ENCODE measurements at regions not wholly inside any gene's neighbourhood (a gene's known extent, or its start where the extent isn't known, plus 50 kb on each side); places are given as distances from the start of the nearest gene placed in this dataset.

DNA sequence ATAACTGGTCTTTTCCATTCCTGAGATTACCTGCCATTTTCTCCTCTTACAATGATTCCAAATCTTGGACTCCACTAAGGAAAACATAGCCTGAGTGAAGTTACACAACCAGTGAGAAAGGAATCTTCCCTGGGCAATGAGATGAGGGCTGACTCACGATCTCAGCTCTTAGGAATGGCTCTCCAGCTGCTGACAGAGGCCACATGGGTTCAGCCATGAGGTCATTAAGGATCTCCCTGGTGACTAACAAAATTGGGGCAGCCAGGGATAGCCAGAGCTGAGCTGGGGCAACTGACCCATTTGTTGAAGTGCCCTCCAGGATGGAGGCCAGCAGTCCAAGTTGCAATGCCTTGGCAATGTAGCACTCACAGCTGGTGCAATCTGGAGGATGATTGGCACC lies 78.7 kb upstream of the MKLN1 start (continued):
- TF ChIP-seq ZNF529 (tag by site-specific recombination; IDR thresholded peaks at IDR 0.05; ENCODE audit: insufficient replicate concordance), result no peak
- peak; percentile 61; the same call in 1 of the 2 replicates for TF ChIP-seq GLIS1 (tag by site-specific recombination; IDR thresholded peaks at IDR 0.05)
- peak; percentile 22; the same call in 1 of the 2 replicates for TF ChIP-seq GLIS2 (tag by site-specific recombination; IDR thresholded peaks at IDR 0.05)

DNA sequence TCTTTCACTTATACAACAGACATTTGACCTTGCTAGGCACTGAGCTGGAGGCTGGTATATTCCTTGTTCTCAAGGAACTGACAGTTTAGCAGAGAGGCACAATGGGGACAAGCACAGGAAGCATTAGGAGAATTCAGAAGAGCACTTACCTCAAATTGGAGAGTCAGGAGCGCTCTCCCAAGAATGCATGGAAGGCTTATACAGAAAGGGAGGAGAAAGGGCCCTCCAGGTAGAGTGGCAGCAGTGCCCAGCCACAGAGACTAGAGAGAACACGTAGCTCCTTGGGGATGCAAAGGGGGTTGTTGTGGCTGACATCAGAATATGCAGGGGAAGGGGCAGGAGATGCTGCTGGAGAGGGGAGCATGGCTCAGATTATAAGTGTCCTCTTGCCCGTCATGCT lies 78.2 kb upstream of the MKLN1 start:
- Histone ChIP-seq H3K27ac (ENCODE audit: extremely low read depth, low read depth, low read length) (no peak overlapping the region), H3K4me3 (ENCODE audit: low read depth, low read length) (no peak overlapping the region), H3K36me3 (ENCODE audit: control insufficient read depth in 2 of 2, insufficient read depth in 1 of 2, low read length in 2 of 2) (no peaks in the 10 kb centered on the region), H3K9me3 (ENCODE audit: control insufficient read depth, insufficient read depth, low read depth, low read length) (no peaks in the 10 kb centered on the region), H3K4me1 (ENCODE audit: control insufficient read depth, insufficient read depth, low read length) (no peaks in the 10 kb centered on the region)
- CTCF ChIA-PET, result interaction anchor here (1.0 kb wide), 1 partner anchor 63 kb away, joined by 3 read pairs; no protein-coding TSS in a partner anchor
- POLR2A ChIA-PET, result no interaction called here
- TF ChIP-seq EGR2 (tag by site-specific recombination; IDR thresholded peaks at IDR 0.05; ENCODE audit: low read depth) (no peak), ZSCAN23 (tag by site-specific recombination; IDR thresholded peaks at IDR 0.05) (no peak), ZBTB1 (tag by site-specific recombination; IDR thresholded peaks at IDR 0.05) (no peak), TCF7L2 (IDR thresholded peaks at IDR 0.05; ENCODE audit: borderline replicate concordance, low read depth, low read length) (no peak), ZNF341 (tag by site-specific recombination; IDR thresholded peaks at IDR 0.05; ENCODE audit: low read depth) (no peak), ZBTB17 (tag by site-specific recombination; IDR thresholded peaks at IDR 0.05) (no peak), GLIS2 (tag by site-specific recombination; IDR thresholded peaks at IDR 0.05) (no peak), ZNF707 (tag by site-specific recombination; IDR thresholded peaks at IDR 0.05) (no peak)

DNA sequence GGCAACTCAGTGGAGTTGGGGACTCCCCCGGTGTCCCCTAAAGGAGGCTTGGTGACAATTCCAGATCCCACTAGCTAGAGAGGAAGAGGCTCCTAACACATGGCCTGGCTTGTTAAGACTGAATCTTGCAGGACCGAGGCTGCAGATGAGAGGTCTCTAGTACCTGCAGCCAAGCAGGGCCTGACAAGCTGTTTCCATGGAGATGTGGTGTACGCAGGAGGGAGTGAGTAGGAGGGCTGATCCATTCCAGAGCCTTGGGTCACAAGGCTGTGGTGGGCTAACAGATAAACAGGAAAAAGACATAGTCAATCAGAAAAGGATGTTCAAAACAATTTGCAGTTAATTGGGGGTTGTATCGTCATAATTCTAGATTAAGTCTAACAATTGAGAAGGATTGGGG lies 77.3 kb upstream of the MKLN1 start:
- H3K36me3 ChIP-seq (ENCODE audit: control insufficient read depth in 2 of 2, insufficient read depth in 1 of 2, low read length in 2 of 2), result no peaks in the 10 kb centered on the region
- H3K9me3 ChIP-seq (ENCODE audit: control insufficient read depth, insufficient read depth, low read depth, low read length), result no peaks in the 10 kb centered on the region
- H3K4me3 ChIP-seq (ENCODE audit: low read depth, low read length), result no peak overlapping the region
- H3K27ac ChIP-seq (ENCODE audit: extremely low read depth, low read depth, low read length), result no peak overlapping the region
- CTCF ChIA-PET, result no interaction called here
- no peaks in the 10 kb centered on the region for H3K4me1 ChIP-seq (ENCODE audit: control insufficient read depth, insufficient read depth, low read length)
- TF ChIP-seq, protein P1, sequence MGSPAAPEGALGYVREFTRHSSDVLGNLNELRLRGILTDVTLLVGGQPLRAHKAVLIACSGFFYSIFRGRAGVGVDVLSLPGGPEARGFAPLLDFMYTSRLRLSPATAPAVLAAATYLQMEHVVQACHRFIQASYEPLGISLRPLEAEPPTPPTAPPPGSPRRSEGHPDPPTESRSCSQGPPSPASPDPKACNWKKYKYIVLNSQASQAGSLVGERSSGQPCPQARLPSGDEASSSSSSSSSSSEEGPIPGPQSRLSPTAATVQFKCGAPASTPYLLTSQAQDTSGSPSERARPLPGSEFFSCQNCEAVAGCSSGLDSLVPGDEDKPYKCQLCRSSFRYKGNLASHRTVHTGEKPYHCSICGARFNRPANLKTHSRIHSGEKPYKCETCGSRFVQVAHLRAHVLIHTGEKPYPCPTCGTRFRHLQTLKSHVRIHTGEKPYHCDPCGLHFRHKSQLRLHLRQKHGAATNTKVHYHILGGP (tag by site-specific recombination; IDR thresholded peaks at IDR 0.05), result no peak
- TF ChIP-seq, protein P2, sequence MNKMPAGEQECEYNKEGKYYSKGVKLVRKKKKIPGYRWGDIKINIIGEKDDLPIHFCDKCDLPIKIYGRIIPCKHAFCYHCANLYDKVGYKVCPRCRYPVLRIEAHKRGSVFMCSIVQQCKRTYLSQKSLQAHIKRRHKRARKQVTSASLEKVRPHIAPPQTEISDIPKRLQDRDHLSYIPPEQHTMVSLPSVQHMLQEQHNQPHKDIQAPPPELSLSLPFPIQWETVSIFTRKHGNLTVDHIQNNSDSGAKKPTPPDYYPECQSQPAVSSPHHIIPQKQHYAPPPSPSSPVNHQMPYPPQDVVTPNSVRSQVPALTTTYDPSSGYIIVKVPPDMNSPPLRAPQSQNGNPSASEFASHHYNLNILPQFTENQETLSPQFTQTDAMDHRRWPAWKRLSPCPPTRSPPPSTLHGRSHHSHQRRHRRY (tag by site-specific recombination; IDR thresholded peaks at IDR 0.05), result no peak
- TF ChIP-seq ZNF658 (tag by site-specific recombination; IDR thresholded peaks at IDR 0.05) (no peak), ZFHX2 (tag by site-specific recombination; conservative IDR thresholded peaks at IDR 0.05) (0 out of 2 replicates have a peak, but pooled peaks have one; percentile 8)
- POLR2A ChIA-PET, result no interaction called here

DNA sequence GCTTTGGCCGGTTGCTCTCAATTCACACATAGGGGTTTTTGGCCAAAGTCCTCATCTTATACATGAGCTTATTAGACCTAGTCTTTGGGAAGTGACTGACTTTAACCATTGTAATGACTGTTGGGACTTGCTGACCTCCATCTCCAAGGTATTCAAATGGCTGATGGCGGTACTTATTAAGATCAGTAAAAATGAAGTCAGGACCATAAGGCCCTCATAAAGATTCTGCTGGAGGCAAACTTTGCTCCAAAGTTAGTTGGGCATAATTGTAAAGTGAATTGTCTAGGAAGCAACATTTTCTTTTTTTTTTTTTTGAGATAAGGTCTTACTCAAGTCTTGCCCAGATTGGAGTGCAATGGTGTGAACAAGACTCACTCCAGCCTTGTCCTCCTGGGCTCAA lies 76.3 kb upstream of the MKLN1 start:
- Histone ChIP-seq H3K36me3 (ENCODE audit: control insufficient read depth in 2 of 2, insufficient read depth in 1 of 2, low read length in 2 of 2) (no peaks in the 10 kb centered on the region), H3K9me3 (ENCODE audit: control insufficient read depth, insufficient read depth, low read depth, low read length) (no peaks in the 10 kb centered on the region), H3K4me1 (ENCODE audit: control insufficient read depth, insufficient read depth, low read length) (no peaks in the 10 kb centered on the region), H3K4me3 (ENCODE audit: low read depth, low read length) (no peak overlapping the region), H3K27ac (ENCODE audit: extremely low read depth, low read depth, low read length) (no peak overlapping the region)
- ChIA-PET CTCF (no interaction called here), POLR2A (interaction anchor here (0.7 kb wide), 1 partner anchor 142 kb away, joined by 3 read pairs; no protein-coding TSS in a partner anchor)
- TF ChIP-seq, protein P3, sequence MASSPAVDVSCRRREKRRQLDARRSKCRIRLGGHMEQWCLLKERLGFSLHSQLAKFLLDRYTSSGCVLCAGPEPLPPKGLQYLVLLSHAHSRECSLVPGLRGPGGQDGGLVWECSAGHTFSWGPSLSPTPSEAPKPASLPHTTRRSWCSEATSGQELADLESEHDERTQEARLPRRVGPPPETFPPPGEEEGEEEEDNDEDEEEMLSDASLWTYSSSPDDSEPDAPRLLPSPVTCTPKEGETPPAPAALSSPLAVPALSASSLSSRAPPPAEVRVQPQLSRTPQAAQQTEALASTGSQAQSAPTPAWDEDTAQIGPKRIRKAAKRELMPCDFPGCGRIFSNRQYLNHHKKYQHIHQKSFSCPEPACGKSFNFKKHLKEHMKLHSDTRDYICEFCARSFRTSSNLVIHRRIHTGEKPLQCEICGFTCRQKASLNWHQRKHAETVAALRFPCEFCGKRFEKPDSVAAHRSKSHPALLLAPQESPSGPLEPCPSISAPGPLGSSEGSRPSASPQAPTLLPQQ (tag by site-specific recombination; IDR thresholded peaks at IDR 0.05), result no peak
- TF ChIP-seq ZNF610 (tag by site-specific recombination; IDR thresholded peaks at IDR 0.05; ENCODE audit: borderline replicate concordance), result no peak
- TF ChIP-seq ZNF155 (tag by site-specific recombination; IDR thresholded peaks at IDR 0.05), result no peak
- TF ChIP-seq ZNF132 (tag by site-specific recombination; IDR thresholded peaks at IDR 0.05; ENCODE audit: borderline replicate concordance), result no peak

All from HEK293 (cell line).